ENCODE measurements at regions not wholly inside any gene's neighbourhood (a gene's known extent, or its start where the extent isn't known, plus 50 kb on each side); places are given as distances from the start of the nearest gene placed in this dataset.
"Not testable (repeated sequence)": the region's sequence is repeated elsewhere in the genome, so short reads cannot be mapped to it uniquely, and the experiment has no call there.

DNA sequence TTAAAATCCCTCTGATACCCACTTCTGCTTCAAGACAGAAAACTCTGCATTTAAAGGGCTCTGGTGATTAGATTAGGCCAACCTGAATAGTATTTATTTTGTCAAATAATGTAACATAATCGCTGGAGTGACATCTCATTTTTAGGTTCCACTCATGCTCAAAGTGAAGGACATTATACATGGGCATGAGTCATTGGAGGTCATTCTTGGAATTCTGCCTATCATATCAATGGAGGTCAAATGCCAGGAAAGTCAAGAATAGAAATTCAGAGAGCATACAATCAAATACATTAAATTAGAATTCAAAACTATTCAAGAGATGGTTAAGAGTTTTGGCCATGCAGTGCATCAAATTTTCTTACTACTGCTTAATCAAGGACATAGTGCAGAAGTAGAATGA, 50.8 kb upstream of the PRSS1 start:
- DNase-seq (ENCODE audit: low spot score), result no peak

DNA sequence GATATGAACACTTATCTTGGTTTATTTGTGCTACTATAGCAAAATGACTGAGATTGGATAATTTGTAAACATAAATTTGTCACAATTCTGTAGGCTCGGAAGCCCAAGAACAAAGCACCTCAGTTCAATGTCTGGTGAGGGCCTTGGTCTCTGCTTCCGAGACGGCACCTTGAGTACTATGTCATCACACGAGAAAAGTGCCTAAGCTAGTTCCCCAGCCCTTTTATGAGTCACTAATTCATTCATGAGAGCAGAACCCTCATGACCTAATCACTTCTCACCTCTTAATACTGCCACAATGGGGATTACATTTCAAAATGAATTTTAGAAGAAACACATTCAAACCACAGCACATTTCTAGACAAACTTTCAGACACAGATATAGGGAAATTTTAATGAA, 52.0 kb upstream of the PRSS1 start:
- DNase-seq (ENCODE audit: low spot score), result no peak

DNA sequence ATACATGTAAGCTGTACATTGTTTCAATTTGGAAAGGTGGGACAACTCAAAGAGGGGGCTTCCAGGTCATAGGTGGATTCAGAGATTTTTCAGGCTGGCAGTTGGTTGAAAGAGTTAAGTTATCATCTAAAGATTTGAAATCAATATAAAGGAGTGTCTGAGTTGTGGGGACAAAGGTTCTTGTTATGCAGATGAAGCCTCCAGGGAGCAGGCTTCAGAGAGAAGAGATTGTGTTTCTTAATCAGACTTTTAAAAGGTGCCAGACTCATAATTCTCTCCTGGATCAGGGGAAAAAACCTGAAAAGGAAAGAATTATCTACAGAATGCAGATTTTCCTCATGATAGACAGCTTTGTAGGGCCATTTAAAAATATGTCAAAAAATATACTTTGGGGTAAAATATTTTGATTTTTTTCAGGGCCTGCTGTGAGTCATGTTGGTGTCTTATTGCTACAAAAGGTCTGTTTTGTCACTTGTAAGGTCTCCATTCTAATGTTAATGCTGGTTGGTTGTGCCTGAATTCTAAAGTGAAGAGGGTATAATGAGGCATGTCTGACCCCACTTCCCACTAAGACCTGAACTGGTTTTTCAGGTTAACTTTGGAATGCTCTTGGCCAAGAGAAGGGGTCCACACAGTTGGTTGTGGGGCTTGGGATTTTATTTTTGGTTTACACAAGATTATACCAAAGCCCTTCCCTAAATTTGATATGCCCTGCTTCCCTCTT, 52.7 kb upstream of the PRSS1 start:
- no peak for DNase-seq (ENCODE audit: low spot score)

DNA sequence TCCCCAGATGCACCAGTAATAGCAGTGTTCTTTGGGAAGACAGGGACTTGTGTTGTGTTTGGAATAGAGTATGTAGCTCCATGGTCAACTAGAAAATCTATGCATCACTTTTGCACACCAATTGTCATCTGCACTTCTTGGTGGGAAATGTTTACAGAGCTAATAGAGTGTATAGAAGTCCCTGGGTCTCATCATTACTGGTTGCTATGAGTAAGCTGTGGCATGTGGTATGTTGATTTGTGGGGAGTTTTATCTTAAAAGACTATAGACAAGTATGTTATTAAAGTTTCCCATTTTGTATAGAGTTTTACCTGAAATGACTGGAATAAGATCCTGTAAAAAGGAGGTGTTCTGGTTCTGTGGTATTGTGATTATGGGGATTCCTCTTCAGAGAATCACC, 55.4 kb upstream of the PRSS1 start:
- DNase-seq (ENCODE audit: low spot score), result no peak

DNA sequence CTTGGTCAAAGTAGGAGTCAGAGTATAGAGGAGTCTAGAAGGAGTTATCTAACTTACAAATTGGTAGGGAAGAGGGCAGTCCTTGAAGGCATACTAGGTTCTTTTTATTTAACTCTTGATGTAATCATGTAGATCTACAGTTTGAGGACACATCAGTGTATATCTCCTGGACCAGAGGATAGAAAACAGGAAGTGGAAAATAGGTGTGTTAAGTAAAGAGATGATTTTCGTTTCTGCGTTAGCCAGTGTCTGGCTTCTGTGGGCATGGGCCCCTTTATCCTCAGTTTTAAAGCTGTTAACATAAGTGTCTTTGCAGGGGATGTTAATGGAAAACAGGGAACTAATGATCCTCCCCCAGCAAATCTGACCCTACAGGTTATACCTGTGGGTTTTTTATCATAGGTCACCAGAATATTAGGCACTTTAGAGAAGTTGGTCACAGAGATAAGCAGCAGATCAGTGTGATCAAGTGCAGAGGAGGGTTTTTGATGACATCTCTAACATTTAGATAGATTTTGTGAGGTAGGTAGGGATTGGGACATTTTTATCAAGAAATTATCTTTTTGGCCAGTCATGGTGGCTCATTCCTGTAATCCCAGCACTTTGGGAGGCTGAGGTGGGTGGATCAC, 58.6 kb upstream of the PRSS1 start:
- DNase-seq (ENCODE audit: low spot score), result no peak

DNA sequence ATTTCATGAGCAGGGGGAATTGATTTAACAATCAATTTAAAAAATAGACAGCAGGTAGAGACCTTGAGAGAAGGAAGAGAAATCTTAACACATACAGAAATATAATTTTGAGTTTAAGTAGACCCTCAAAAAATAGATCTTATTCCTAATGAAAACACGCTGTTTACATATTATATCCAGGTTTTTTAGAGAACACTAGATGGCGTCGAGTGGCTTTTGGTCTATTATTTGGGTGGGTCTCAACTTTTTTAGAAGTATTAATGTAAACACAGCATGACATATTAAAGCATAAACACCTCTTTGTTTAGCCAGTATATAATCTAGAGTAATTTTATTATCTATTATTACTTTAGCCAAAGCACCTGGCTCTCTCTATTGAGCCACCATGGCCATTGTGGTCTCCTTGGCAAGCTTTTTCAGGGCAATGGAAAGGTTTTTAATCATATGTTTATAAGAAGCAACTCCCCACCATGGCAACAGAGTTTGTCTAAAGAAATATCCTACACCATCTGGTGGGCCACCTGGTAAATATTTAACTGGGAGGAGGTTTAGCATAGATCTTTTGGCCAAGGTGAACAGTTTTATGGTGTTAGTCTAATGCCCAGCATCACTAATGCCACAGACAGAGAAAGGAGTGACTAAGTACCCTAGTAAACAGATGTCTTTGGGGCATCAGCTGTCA, 59.7 kb upstream of the PRSS1 start:
- no peak for DNase-seq (ENCODE audit: low spot score)

DNA sequence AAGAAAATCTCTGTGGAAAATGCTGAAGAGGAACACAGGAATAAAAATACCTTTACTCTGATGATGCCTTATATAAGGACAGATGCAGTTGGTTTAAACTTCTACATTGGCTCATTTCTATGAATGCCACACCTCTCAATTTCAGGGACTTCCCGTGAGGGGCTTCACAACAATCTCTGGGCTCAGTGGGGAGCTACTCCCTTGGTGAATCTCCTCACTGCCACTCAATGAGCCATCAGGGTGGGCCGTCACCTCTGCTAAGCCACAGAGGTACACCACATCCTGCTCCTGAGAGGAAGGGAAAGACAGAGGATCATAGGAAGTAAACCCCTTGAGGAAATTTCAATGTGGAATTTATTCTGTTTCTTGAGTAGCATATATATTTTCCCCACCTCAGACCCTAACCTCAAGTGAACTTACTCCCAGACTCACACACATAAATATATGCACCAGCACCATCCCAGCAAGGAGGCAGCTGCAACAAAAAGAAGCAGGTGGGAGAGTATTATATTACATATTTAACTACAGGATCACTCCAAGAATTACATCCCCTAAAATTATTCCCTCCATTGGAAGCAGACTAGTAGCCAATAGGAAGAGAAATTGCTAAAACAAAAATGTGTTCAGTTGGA, 63.3 kb upstream of the PRSS1 start:
- no peak for DNase-seq (ENCODE audit: low spot score)

DNA sequence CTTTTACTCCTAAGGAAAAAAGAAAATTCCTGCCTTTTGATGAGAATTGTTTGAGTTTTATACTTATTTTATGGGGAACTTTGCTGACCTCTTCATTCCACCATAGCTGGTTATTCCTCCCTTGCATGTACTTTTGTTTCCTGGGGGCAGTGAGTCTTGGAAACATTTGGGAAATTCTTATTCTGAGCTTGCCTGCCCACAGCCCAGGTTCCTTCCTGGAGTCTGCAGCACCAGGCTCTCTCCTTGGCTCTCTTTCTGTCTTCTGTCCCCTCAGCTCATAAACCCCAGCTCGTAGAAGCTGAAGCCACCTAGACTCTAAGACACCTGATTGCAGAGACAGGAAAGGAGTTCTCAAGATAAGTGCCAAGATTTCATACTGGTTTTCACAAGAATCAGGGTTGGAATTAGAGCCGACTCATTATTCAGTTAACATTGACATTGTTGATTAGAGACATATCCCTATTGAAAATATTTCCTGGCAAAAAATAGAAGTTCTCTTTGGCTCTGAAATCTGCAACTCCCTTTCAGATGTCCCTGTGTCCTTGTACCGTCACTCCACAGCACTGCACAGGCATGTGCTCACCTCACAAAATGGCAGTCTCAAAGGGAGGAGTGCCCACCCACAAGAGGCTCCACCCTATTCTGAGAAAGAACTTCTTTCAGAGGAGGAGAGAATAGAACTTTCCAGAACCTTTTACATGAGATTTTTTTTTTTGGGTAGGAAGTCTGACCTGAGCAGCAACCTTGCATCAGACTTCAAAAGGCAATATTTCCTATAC, 67.8 kb upstream of the PRSS1 start:
- DNase-seq (ENCODE audit: low spot score), result no peak

DNA sequence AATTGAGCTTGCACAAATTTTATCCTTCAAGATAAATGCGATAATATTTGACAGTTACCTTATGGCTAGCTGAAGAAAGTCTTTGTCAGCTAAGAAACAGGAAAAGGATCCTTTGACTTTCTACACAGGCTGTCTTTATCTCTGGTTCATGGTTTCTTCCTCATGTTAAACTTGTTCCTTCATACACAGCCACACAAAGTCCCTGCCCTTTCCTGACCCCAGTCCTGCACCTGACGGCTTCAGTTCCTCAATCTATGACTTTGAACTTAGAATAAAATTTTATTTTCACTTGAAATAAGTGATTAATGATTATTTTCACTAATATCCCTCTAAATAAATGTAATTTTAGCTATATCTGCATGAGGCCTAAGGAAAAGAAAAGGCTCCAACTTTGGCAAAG, 77.8 kb upstream of the PRSS1 start:
- no peak for DNase-seq (ENCODE audit: low spot score)

DNA sequence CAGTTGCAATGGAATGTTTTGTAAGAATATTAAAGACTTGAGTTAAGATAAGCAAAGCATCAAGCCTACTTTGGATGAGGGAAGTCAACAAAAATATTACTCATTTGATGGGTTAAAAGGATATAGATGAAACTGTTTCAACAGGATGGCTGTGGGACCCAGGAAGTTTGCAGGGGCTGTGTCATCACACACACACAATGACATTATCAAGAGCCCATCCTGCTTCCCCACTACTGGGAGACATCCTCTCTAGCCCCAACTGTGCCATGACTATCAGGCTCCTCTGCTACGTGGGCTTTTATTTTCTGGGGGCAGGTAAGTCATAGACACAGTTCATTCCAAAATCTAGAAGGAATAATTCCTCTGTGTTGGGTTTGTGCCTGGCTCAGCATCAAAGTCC, 78.8 kb upstream of the PRSS1 start:
- DNase-seq (ENCODE audit: low spot score), result no peak

DNA sequence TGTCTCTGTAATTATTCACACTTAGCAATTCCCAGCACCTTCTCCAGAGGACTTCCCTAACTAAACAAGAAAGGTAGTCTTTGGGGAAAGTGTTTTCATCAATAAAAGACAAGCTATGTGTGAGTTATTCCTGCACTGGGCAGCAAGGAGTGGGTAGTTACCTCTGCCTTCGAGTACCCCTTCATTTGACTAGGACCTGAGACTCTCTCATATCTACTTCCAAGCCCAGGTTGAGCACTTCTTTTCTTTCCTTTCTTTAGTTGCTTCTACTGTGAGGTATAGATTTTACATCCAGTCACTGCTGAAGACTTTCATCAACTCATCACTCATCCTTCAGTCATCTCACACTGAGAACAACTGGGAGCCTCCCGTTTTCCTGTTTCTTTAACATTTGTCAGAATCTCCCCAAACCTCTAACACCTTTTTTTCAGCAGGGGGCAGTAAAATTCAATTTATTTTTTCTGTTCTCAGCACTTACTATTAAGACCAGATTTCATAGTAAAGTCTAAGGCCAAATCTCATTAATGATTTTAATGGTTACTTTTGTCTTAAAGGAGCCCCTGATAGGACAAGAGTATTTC, 80.1 kb upstream of the PRSS1 start:
- peak; percentile 6 for DNase-seq (ENCODE audit: low spot score)

DNA sequence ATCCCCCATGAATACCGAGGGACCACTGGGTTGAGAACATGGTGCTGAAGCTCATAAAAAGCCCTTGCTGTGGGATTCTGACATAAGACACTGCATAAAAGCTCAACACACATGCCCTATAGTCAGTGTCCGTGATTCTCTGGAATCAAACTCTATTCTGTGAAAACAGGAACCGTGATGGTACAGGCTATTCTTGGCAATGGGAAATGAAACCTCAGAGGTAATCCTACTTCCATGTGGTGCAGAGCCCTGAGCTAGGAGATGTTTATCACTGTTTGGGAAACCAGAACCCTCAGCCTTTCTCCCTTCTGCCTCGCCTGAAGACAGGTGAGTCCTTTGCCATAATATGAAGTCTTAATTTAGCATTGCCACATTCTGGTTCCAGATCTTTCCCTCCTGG, 80.8 kb upstream of the PRSS1 start:
- no peak for DNase-seq (ENCODE audit: low spot score)

DNA sequence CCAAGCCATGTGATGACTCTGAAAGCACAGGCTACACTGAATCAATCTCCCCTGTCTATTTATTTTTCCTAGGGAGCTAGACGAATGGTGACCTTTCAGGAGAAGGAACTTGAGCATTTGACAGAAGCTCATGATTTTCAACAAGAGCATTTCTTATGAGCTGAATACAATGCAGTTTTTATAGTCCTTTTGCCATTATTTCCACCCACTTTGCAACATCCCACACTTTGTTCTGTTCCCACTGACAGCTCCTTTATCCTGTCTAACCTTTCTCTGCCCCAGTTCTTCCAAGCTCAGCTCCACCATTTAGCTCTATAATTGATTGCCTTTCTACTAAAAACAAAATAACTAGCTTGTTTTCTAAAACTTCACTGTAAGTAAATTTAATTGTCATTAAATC, 91.9 kb upstream of the PRSS1 start:
- DNase-seq (ENCODE audit: low spot score), result no peak

DNA sequence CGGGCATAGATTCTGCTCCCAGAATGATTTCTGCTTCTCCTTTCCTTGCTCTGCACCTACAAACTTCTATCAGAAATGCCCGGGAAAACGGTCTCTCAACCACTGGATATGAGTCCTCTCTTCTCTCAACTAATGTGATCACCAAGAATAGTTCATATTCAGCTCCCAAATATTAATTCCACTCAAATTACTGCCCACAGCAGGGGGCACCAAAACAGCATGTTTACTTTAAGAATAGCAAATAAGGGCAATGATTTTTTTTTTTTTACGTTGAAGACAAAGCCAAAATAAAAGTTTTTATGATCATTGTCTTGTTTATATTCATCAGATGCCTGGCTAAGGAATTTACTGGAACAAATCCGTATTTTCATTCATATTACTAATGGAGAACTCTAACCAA, 94.9 kb upstream of the PRSS1 start:
- no peak for DNase-seq (ENCODE audit: low spot score)

DNA sequence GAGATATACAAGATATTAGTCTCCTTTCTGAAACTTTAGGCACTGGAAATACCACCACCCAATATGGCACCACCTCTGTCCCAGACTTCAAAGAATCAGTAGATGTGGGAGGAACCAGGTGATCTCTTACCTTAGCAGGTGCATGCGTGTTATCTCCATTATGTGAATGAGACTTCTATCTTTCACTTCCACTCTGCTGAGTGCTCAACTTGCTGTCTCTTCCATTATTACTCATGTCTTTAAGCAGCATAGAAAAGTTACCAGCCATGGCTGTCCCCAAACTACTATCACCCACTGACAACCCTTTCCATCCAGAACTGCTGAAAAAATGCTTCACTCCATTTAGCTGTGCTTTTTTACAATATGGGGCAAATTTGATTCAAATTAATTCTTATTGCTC, 101.5 kb upstream of the PRSS1 start:
- no peak for DNase-seq (ENCODE audit: low spot score)

DNA sequence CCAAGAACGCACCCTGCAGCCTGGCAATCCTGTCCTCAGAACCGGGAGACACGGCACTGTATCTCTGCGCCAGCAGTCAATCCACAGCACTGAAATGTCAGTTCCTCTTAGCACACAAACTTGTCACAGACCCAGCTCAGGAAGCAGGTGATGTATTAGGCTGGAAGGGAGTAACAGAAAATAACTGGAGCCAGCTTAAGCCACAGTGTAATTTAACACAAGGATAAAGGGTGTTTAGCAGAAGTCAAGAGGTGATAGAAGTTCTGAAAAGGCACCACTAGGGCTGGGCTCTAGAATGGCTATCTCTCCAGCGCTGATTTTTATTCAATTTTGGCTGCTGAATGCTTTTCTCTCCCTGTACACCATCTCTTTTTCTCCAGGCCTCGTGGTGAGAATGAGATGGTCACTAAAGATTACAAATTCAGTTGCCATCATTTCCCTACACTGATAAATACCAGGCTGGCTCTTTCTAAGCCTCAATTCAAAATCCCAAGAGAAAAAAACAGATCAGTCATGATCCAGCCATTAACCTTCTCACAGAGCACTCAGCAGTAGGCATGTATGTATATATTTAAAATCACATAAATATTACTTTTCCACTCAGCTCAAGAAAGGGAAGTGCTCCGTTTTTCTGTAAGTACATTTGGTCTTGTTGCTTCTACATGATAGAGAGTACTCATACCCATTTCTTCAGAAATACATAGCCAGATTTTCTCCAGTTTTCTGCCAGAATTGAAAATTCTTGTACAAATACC, 102.7 kb upstream of the PRSS1 start:
- no peak for DNase-seq (ENCODE audit: low spot score)

DNA sequence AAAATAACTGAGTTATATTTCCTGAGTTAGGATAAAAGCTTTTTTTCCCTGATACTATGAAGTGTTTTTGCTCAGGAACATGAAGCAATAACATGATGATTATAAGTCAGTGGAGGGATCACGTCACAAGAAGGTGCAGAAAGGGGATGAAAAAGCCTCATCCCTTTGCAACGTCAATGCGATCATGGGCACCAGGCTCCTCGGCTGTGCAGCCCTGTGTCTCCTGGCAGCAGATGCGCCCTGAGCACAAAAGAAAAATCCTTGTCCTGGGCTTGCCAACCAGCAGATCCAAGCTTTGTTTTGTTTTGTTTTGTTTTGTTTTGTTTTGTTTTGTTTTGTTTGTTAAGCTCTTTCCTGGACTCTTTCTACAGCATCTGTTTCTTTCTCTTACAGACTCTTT, 103.5 kb upstream of the PRSS1 start:
- DNase-seq (ENCODE audit: low spot score), result no peak

DNA sequence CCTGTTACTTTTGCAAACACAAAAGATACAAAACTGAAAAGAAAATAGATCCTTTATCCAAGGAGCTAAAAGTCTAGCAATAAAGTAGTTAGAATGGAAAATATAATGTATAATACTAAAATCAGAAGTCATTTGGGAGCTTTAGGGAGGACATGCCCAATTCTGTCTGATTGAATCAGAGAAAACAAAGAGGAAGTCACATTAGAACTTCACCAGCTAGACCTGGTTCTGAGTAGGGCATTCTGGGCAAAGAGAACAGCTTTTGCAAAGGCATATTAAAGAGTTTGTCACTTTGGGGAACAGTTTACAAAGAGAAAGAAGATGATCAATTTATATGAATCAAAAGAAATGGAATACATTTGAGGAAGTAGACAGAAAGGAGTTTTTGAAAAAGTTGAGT, 107.0 kb upstream of the PRSS1 start:
- no peak for DNase-seq (ENCODE audit: low spot score)

DNA sequence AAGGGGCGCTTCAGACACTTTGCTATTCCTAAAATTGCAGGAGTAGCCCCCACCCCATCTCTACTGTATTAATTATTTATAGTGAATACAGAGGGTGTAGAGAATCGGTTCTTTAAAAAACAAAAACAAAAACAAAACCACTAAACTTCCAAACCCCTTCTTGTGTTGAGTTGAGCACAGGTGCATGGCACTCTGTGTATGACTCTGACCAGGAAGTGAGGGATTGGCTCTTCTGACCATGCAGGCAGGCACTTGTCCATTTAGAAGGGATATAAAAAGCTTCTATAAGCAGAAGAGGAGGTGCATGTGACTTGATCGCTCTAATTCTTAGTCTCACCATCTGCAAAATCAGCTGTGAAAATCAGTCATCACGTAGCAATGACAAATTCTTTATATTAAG, 108.0 kb upstream of the PRSS1 start:
- DNase-seq (ENCODE audit: low spot score), result not testable (repeated sequence)

DNA sequence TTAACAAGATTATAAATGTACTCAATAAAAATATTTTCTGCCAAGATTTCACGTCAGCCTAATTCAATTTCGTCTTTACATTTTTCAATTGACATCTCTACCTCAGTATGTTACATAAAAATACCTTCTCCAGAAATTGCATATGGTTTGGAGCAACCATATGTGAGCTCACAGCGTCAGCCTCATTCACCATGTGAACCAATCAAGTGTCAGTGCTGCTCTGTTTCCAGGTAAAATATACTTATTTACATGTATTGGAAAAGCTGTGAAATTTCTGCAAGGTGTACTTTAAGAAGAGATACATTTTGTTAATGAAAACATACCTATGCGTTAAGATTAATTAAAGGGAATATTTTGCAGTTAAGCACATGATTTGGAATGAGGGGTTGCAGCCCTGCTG, 110.7 kb upstream of the PRSS1 start:
- no peak for DNase-seq (ENCODE audit: low spot score)

DNA sequence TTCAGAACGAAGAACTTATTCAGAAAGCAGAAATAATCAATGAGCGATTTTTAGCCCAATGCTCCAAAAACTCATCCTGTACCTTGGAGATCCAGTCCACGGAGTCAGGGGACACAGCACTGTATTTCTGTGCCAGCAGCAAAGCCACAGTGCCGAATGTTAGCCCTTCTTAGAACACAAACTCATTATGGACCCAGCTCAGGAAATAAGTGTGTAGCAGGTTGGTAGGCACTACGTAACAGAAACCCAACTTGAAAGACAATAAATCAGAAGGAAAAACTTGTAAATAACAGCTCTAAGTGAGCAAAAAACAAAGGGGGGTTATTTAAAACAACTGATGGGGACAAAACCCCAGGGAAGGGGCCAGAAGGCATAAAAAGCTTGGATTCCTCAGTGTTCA, 112.0 kb upstream of the PRSS1 start:
- DNase-seq (ENCODE audit: low spot score), result no peak

All from GM03348 (cell line).